ENCODE measurements at regions not wholly inside any gene's neighbourhood (a gene's known extent, or its start where the extent isn't known, plus 50 kb on each side); places are given as distances from the start of the nearest gene placed in this dataset.
"Not testable (repeated sequence)": the region's sequence is repeated elsewhere in the genome, so short reads cannot be mapped to it uniquely, and the experiment has no call there.

DNA sequence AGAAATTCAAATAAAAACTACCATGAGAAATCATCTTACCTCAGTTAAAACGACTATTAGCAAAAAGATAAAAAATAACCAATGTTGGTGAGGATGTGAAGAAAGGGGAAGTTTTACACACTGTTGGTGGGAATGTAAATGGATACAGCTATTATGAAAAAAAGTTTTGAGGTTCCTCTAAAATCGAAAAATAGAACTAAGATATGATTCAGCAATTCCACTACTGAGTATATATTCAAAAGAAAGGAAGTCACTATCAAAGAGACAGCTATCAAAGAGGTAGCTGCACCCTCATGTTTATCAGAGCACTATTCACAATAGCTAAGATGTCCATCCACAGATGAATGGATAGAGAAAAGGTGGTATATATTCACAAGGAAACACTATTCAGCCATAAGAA, 1888.4 kb downstream of the MAT2B start:
- no peak for DNase-seq (ENCODE audit: low read depth in 2 of 2)

DNA sequence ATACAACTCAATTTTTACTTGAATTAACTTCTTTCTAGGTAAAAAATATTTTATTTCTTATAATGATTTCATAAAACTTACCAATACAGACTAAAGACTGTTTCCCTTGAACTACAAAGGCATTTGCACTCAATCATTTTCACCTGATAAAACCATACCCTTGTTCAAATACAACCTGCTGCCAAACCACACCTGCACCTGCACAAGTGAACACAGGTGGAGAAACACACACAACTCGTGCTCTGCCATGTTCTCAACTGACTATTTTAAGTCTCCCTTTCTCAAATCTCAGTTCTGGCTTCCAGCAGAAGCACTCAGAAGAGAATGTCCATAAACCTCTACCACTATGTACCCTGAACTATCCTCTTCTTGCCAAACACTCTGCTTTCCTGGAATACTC, 1892.1 kb downstream of the MAT2B start:
- no peak for DNase-seq (ENCODE audit: low read depth in 2 of 2)

DNA sequence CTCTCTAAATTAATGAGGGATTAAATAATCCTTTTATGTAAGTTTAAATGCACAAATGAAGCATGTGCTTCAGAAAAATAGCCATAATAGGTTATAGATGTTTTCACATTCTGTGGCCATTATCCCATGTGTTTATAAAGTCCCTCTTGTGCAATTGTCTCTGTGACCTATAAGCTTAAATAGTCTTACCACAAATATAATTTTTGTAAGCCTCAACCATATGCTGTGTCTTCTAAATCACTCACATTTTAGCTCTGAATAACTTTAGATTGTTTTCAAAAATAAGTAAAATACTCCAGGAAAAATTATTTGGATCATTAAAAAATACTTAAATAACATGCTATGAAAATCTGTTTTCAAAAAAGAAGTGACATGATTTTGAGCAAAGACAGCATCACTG, 1894.7 kb downstream of the MAT2B start:
- DNase-seq (ENCODE audit: low read depth in 2 of 2): no peak

DNA sequence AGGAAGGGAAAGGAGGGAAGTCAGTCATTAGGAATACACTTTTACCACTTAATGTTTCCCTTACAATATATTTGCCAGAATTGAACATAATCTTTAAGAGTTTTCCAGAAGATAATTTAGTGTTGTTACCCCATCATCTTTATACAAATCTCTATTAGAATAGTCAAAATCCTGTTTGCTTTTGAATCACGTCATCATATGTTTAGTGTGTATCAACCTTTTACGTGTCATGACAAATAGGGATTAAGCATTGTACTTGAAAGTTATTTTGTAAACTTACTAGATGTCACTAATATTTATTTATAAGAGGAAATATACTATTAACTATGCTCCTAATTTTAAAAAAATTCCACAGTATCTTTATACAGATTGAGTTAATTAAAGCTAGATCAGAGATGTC, 1899.5 kb downstream of the MAT2B start:
- no peak for DNase-seq (ENCODE audit: low read depth in 2 of 2)

DNA sequence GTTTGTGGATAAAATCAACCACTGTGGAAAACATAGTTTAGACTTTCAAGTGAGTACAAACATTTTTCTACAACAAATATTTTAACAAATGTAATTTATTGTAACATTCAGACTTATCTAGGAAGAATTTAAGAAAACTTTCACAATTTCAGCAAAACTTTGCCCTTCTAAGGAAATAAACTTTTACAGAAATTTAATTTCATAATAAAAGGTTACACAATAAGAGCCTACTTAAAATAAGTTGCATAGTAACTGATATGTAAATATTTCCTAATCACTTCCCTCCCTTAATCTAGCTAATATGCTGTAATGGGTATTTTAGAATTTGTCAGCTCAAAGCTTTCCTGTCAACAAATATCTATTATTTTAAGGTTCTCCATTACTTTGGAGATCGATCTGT, 1899.9 kb downstream of the MAT2B start:
- no peak for DNase-seq (ENCODE audit: low read depth in 2 of 2)

DNA sequence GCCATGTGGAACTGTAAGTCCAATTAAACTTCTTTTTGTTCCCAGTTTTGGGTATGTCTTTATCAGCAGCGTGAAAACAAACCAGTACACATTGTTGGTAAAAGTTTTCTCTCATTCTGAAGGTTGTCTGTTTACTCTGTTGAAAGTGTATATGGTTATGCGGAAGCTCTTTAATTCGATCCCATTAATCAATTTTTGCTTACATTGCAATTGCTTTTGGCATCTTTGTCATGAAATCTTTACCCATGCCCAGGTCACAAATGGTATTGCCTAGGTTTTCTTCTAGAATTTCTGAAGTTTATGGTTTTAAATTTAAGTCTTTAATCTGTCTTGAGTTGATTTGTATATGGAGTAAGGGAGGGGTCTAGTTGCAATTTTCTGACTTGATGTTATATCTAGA, 1901.9 kb downstream of the MAT2B start:
- DNase-seq (ENCODE audit: low read depth in 2 of 2): no peak

DNA sequence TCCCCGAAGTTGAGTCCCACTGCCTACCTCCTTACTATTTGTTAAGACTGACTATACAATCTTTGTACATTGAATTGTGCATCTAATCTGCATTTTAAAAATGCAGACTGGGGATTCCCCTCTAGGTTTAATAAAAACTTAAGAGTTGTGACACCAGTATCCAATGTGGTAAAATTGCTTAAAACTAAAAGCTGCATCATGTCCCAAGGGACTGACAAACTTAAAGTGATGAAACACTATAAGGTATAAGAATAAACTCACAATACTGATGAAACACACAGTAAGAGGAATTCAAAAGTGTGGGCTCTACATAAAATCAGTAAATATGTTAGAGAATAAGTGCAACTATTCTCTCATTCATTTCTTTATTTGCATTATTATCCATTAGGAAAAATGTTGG, 1905.1 kb downstream of the MAT2B start:
- DNase-seq (ENCODE audit: low read depth in 2 of 2): no peak

DNA sequence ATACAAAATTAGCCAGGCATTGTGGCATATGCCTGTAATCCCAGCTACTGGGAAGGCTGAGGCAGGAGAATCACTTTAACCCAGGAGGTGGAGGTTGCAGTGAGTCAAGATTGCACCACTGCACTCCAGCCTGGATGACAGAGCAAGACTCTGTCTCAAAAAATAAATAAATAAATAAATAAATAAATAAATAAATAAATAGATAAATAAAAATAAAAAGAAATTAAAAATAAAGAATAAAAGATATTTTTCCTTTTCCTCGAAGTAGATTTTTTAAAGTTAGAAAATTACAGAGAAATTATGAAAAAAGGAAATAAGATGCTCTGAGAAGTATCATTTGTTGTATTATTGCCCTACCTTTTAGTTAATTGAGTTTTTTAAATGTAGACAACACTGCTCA, 1906.1 kb downstream of the MAT2B start:
- not testable (repeated sequence) for DNase-seq (ENCODE audit: low read depth in 2 of 2)

DNA sequence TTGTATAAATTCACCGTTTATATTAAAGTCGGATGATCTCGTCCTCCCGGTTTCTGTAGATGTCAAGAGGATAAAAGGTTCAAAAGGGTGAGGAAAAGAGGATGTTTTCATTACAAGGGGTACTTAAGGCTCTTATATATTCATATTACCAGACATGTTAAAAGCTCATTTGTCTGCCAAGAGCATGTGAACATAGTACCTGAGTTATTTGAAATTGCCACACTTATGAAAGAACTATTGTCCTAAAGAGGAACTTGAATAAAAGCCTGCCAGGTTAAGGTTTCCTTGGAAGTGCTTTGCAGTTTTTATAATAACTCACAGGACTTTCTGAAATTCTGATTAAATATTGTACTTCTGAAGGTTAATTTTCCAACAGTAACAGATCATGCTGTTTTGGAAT, 1915.1 kb downstream of the MAT2B start:
- no peak for DNase-seq (ENCODE audit: low read depth in 2 of 2)

DNA sequence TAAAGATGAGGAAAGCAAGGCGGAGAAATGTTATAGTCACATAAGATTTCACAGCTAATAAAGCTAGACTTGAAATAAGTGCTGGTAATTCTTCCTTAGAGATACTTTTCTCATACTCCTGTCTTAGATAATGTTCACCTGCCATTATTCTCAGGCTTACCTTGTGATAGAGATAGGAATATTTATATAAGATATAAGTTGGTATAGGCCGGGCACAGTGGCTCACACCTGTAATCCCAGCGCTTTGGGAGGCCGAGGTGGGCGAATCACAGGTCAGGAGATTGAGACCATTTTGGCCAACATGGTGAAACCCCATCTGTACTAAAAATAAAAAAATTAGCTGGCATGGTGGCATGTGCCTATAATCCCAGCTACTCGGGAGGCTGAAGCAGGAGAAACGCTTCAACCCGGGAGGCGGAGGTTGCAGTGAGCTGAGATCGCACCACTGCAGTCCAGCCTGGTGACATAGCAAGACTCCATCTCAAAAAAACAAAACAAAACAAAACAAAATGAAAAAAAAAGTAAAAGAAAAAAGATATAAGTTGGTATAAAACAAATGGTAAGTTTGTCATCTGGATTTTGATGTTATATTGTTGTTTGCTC, 1918.4 kb downstream of the MAT2B start:
- DNase-seq (ENCODE audit: low read depth in 2 of 2): no peak

DNA sequence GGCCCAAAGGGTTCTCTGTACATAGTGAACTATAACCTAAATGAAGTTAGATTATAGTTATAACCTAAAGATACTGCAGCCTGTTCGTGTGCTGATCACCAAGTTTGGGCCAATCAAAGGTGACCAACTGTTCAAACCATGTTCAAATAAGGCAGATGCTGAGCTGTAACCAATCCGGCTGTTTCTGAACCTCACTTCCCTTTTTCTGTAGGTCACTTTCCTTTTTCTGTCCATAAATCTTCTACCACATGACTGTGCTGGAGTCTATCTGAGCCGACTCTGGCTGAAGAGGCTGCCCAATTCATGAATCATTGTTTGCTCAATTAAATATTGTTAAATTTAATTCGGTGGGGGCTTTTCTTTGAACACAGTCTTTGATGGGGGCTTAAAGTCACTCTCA, 1920.2 kb downstream of the MAT2B start:
- DNase-seq (ENCODE audit: low read depth in 2 of 2): no peak

DNA sequence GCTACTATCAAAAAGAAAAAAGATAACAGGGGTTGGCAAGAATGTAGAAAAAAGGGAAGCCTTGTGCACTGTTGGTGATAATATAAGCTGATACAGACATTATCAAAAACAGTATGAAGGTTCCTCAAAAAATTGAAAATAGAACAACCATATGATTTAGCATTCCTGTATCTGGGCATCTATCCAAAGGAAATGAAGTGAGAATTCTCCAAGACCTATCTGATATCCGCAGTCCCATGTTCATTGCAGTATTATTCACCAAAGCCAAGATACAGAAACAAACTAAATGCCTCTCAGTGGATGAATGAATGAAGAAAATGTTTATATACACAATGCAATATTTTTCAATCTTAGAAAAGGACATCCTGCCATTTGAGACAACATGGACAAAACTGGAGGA, 1943.3 kb downstream of the MAT2B start:
- no peak for DNase-seq (ENCODE audit: low read depth in 2 of 2)

DNA sequence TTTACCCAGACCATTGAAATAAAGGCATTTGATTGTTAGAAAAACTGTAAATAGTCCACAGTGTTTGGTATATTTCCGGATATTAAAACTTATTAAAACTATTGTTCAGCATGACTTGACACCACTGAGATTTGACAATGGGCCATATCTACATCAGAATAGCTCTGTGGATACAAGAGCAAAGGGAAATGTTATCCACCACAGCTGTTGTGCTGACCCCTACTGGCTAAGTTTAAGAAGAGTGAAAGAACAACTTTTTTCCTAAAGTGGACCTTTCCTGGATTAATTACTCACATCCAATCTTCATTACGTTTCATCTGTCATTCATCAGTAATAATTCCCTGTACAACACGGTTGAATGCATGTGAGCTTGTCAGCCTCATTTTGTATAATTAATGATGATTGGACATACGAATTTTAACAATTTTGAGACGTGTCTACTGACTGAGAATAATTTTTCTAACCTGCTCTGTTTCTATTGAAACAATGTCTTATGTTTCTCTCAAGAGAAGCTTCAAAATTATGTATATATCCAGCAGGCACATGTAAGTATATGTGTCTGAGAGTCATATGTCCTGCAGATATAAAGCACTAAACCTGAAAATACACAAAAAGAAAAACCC, 1952.6 kb downstream of the MAT2B start:
- no peak for DNase-seq (ENCODE audit: low read depth in 2 of 2)

DNA sequence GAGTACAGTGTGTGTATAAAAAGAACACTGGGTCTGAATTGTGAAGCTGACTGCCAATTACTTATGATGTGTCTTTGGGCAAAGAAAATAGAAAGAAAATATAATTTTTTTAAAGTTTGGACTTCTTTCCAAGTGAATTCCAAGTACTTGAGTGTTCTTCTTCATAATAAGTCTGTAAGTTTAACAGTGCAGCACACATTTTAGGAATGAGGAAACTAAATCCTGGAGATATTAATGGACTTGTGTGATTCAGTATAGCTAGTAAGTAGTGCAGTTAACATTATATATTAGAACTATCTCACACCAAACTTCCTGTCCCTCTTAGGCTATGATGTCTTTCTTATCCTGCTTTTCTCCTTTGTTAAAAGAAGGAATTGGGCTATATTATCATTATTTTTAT, 1953.8 kb downstream of the MAT2B start:
- DNase-seq (ENCODE audit: low read depth in 2 of 2): no peak

DNA sequence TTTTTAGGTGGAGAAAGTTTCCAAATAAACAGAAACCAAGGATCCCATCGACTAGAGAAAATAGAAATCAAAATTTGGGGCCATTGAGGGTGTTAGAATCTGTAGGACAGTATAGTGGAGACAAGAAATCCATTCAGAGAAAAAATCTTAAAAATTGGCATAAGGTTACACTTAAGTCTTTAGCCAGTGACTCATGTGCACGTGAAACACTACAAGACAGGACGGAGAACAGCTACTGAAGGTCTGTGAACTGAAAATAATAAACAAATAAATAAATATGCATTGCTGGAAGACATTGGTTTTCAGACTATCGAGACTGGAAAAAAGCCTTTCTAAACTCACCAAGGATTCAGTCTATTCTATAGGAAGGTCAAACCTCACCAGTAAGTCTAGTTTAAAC, 1955.5 kb downstream of the MAT2B start:
- no peak for DNase-seq (ENCODE audit: low read depth in 2 of 2)

DNA sequence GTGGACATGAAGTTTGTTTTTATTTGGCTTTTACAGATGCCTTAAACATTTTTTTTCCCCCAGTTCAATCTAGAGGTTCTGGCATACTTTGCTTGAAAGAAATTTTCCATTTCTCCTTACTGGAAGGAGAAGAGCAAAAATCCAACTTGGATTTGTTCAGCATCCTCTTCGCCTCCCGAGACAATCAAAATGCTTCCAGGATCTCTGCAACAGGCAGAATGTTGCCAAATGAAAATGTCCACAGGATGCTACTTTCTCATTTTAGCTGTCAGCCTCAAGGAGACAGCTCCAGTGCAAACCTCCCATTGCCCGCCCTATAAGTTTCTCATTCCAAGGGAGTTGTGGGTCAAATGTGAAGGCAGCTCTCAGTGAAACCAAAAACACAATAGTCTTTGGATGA, 1972.1 kb downstream of the MAT2B start:
- DNase-seq (ENCODE audit: low read depth in 2 of 2): no peak

DNA sequence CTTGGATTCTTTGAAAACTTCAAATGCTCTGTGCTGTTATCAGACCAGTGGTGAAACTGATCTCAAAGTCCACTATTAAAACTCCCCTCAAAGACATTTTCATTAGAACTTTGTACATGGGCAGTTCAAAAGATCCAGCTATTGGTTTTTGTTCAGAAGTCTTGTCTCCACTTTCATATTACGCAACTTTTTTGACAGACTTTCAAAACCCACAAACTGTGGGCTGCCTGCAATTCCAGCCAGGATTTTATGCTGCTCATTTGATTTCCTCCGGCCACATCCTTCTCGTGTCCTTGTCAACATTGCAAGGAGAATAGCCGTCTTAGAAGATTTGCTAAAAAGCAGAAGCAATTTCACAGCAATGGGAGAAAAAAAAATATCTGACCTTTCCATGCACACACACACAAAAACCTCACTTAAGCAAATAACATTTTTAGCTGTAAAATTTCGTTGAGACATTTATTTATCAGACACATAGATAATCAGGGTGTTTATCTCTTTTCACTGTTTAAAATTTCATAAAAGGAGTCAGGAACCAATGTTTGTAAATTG, 1990.5 kb downstream of the MAT2B start:
- no peak for DNase-seq (ENCODE audit: low read depth in 2 of 2)

DNA sequence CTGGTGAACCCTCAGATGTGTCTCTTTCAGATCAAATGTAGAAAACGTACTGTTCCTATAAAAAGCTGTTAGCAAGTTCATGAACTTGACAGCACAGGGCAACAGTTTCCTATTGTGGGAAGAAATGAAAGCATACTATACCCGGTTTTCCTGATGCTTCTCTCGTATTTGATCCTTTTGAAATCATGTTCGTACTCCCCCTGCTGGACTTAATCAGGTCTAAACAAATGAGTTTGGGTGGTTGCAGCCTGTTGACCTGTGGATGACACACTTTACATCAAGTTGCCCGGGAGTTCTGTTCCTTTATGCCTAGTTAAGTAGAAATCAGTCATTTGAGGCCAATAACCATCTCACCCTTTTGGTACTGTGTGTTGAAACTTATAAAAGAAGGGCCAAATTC, 1992.3 kb downstream of the MAT2B start:
- DNase-seq (ENCODE audit: low read depth in 2 of 2): no peak

DNA sequence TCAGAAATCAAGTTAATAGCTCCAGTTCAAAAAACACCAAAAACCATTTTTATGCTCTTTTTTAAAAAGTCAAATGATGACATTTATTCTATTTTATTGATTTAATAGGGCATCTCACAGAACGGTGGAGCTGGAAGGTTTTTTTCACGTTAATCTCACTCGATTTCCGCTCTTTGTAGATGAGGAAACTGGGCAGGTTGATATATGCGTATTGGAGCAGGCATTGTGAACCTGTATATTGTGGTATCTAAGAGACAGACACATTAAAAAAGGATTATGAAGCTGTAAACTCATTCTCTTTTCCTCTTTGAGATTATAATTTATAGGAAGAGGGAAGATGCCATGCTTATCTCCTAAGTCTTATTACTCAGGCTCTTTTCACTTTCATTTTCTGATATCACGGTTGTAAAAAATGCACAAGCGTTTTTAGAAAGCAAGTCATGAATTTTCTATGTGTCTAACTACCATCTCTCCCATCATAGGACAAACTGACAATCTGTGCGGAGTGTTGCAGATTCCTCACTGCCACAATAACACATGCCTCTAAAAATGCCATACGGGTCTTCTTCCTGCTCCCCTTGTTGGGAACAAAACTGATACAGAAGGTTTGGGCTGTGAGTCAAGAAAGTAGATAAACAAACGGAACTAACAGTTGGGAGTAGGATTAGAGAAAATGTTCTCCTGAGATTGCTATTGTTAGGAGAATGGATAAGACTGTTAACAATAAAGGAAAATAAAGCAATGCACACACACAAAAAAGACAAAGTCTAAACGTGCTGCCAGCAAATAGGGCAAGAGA, 1997.7 kb downstream of the MAT2B start:
- DNase-seq (ENCODE audit: low read depth in 2 of 2): no peak

DNA sequence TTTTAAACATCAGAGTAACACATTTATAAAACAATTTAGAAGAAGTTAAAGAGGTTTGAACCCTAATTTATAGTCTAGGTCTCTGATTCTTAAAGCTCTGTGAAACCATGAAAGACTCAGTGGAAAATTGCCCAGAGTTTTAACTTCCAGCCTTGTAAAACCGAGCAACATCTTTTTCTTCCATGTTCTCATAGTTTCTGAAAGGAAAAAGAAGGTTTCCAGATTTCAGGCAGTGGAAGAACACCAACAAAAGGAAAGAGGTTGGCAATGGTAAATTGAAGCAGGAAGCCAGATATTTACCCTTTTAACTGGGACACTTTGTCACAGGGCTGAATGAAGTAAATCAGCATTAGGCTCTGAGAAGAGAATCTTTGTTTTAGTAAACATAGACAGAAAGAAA, 1999.3 kb downstream of the MAT2B start:
- DNase-seq (ENCODE audit: low read depth in 2 of 2): no peak

DNA sequence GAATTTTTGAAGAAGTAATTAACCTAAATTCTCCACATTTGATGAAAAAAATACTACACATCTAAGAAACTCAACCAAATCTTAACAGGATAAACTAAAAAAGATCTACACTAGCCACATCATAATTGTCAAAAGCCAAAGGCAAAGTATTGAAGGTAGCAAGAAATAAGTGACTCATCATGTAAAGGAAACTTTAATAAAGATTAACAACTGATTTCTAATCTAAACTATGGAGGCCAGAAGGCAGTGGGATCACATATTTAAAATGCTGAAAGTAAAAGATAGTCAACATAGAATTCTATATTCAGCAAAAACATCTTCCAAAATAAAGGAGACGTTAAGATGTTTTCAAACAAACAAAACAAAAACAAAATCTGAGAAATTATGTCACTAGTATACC, 2002.9 kb downstream of the MAT2B start:
- no peak for DNase-seq (ENCODE audit: low read depth in 2 of 2)

DNA sequence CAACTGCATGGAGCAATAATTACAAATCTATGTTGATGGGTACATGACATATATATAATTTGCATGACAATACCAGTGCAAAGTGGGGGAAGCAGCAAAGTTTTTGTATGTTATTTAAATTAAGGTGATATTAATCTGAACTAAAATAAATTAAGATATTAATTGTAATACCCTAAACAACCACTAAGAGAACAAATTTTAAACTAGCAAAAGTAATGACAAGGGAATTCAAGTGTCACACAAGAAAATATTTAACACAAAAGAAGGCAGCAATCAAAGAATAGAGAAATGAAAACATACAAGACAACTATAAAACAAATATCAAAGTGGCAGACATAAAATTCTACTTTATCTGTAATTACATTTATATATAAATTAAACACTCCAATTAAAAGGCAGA, 2003.4 kb downstream of the MAT2B start:
- DNase-seq (ENCODE audit: low read depth in 2 of 2): no peak

All from activated CD4-positive, alpha-beta T cell treated with anti-CD3 and anti-CD28 coated beads for 24 hours (primary cell).